Mucosa of rectum (tissue), 2 donors: ENCODE measurements at regions not wholly inside any gene's neighbourhood (a gene's known extent, or its start where the extent isn't known, plus 50 kb on each side); places are given as distances from the start of the nearest gene placed in this dataset.

Source experiments
- H3K27ac ChIP-seq, 2 donors: one replicate each; pipeline ENCODE4 v1.7.0; 2013; ENCODE audit warnings: inconsistent platforms in 2 of 2, low read depth in 2 of 2, low read length in 2 of 2
- H3K27me3 ChIP-seq, 2 donors: one replicate each; pipeline ENCODE4 v1.7.0; 2013; ENCODE audit warnings: low read length in 2 of 2; ENCODE audit not compliant: control insufficient read depth in 2 of 2, insufficient read depth in 2 of 2
- H3K36me3 ChIP-seq, 2 donors: one replicate each; pipeline ENCODE4 v1.7.0; 2013; ENCODE audit warnings: low read length in 2 of 2; ENCODE audit not compliant: control insufficient read depth in 2 of 2, insufficient read depth in 2 of 2
- H3K4me1 ChIP-seq, 2 donors: one replicate each; pipeline ENCODE4 v1.7.0; 2013; ENCODE audit warnings: low read length in 2 of 2, mild to moderate bottlenecking in 1 of 2; ENCODE audit not compliant: control insufficient read depth in 2 of 2, insufficient read depth in 2 of 2
- H3K4me3 ChIP-seq, 2 donors: one replicate each; pipeline ENCODE4 v1.7.0; 2013; ENCODE audit warnings: low read length in 2 of 2
- H3K9ac ChIP-seq, 2 donors: one replicate each; pipeline ENCODE4 v1.7.0; 2013; ENCODE audit warnings: low read length in 2 of 2, low read depth in 1 of 2, mild to moderate bottlenecking in 1 of 2
- H3K9me3 ChIP-seq, 2 donors: one replicate each; pipeline ENCODE4 v1.7.0; 2013; ENCODE audit warnings: low read length in 2 of 2; ENCODE audit not compliant: control insufficient read depth in 2 of 2
- donor health status: healthy.
- donor health status: Normal muscosa, but diverticular disease.

GRCh38 chr2:226411727-226412360 is 387.8 kb downstream of the IRS1 start:
- Histone ChIP-seq H3K4me1 (no peaks in the 10 kb centered on the region), H3K4me3 (no peak overlapping the region), H3K9ac (no peak overlapping the region), H3K27ac (peak overlapping the region; percentile 17 to 37), H3K9me3 (no peaks in the 10 kb centered on the region), H3K27me3 (no peaks in the 10 kb centered on the region), H3K36me3 (no peaks in the 10 kb centered on the region)

GRCh38 chr2:226411205-226411604 is 388.4 kb downstream of the IRS1 start:
- Histone ChIP-seq H3K27ac (peak overlapping the region in 1 of 2 donors; percentile 37), H3K4me1 (no peaks in the 10 kb centered on the region), H3K27me3 (no peaks in the 10 kb centered on the region), H3K9me3 (no peaks in the 10 kb centered on the region), H3K36me3 (no peaks in the 10 kb centered on the region), H3K9ac (no peak overlapping the region), H3K4me3 (no peak overlapping the region)

- Histone ChIP-seq H3K4me1 (no peaks in the 10 kb centered on the region), H3K9ac (no peak overlapping the region), H3K36me3 (no peaks in the 10 kb centered on the region), H3K27me3 (no peaks in the 10 kb centered on the region), H3K9me3 (no peaks in the 10 kb centered on the region), H3K4me3 (no peak overlapping the region), H3K27ac (no peak overlapping the region)
Observed at GRCh38 chr2:226410247-226410835, 389.3 kb downstream of the IRS1 start.

GRCh38 chr2:226409134-226409533 is 390.5 kb downstream of the IRS1 start:
- no peak overlapping the region for H3K27ac ChIP-seq
- H3K36me3 ChIP-seq, result no peaks in the 10 kb centered on the region
- no peak overlapping the region for H3K4me3 ChIP-seq
- H3K4me1 ChIP-seq, result no peaks in the 10 kb centered on the region
- no peaks in the 10 kb centered on the region for H3K9me3 ChIP-seq
- no peaks in the 10 kb centered on the region for H3K27me3 ChIP-seq
- H3K9ac ChIP-seq, result no peak overlapping the region

GRCh38 chr2:226408141-226408540 is 391.5 kb downstream of the IRS1 start:
- Histone ChIP-seq H3K4me3 (no peak overlapping the region), H3K36me3 (no peaks in the 10 kb centered on the region), H3K4me1 (no peaks in the 10 kb centered on the region), H3K27me3 (no peaks in the 10 kb centered on the region), H3K27ac (no peak overlapping the region), H3K9ac (no peak overlapping the region), H3K9me3 (no peaks in the 10 kb centered on the region)

GRCh38 chr2:226407135-226407534 is 392.5 kb downstream of the IRS1 start:
- Histone ChIP-seq H3K36me3 (no peaks in the 10 kb centered on the region), H3K4me1 (no peaks in the 10 kb centered on the region), H3K27me3 (no peaks in the 10 kb centered on the region), H3K4me3 (no peak overlapping the region), H3K9ac (no peak overlapping the region), H3K9me3 (no peaks in the 10 kb centered on the region), H3K27ac (no peak overlapping the region)

GRCh38 chr2:226405465-226405864 is 394.2 kb downstream of the IRS1 start:
- Histone ChIP-seq H3K9me3 (no peaks in the 10 kb centered on the region), H3K4me3 (no peak overlapping the region), H3K27ac (no peak overlapping the region), H3K36me3 (no peaks in the 10 kb centered on the region), H3K4me1 (no peaks in the 10 kb centered on the region), H3K27me3 (no peaks in the 10 kb centered on the region), H3K9ac (no peak overlapping the region)

GRCh38 chr2:226403369-226403768 is 396.3 kb downstream of the IRS1 start:
- H3K27ac ChIP-seq, result no peak overlapping the region
- H3K4me3 ChIP-seq, result no peak overlapping the region
- H3K4me1 ChIP-seq, result no peaks in the 10 kb centered on the region
- H3K9me3 ChIP-seq, result no peaks in the 10 kb centered on the region
- H3K36me3 ChIP-seq, result no peaks in the 10 kb centered on the region
- no peaks in the 10 kb centered on the region for H3K27me3 ChIP-seq
- no peak overlapping the region for H3K9ac ChIP-seq

- no peaks in the 10 kb centered on the region for H3K36me3 ChIP-seq
Observed at GRCh38 chr2:226399006-226399405, 400.6 kb downstream of the IRS1 start.

GRCh38 chr2:226398580-226398979 is 401.0 kb downstream of the IRS1 start:
- Histone ChIP-seq H3K4me3 (no peak overlapping the region), H3K9me3 (no peaks in the 10 kb centered on the region), H3K36me3 (no peaks in the 10 kb centered on the region), H3K4me1 (no peaks in the 10 kb centered on the region), H3K27me3 (no peaks in the 10 kb centered on the region), H3K27ac (no peak overlapping the region), H3K9ac (no peak overlapping the region)

More at GRCh38 chr2:226399006-226399405, 400.6 kb downstream of the IRS1 start:
- Histone ChIP-seq H3K4me1 (no peaks in the 10 kb centered on the region), H3K9ac (no peak overlapping the region), H3K27me3 (no peaks in the 10 kb centered on the region), H3K27ac (no peak overlapping the region), H3K9me3 (no peaks in the 10 kb centered on the region), H3K4me3 (no peak overlapping the region)
